VCaP (cell line): ENCODE measurements at regions not wholly inside any gene's neighbourhood (a gene's known extent, or its start where the extent isn't known, plus 50 kb on each side); places are given as distances from the start of the nearest gene placed in this dataset.
"Not testable (repeated sequence)": the region's sequence is repeated elsewhere in the genome, so short reads cannot be mapped to it uniquely, and the experiment has no call there.

Experiments used
- H3K27ac ChIP-seq: fragments of 450-650 bp; 2 replicates; pipeline ENCODE4 v1.5.1; 2017
- TF ChIP-seq, protein P1 (sequence below): fragments of 450-650 bp; conservative IDR thresholded peaks from 2 replicates; pipeline ENCODE4 v1.5.1; 2017; ENCODE audit warnings: mild to moderate bottlenecking, moderate library complexity

DNA sequence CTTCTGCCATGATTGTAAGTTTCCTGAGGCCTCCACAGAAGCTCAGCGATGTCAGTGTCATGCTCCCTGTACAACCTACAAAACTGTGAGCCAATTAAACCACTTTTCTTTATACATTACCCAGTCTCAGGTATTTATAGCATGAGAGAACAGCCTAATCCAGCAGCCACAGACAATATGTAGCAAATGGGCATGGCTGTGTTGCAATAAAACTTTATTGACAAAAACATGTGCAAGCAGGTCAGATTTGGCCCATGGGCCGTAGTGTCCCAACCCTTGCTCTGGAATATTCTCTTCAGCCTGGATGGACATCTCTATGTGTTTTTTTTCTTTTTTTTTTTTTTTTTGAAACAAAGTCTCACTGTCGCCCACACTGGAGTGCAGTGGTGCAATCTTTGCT, 60.9 kb upstream of the EEF2KMT start:
- no peak overlapping the region for H3K27ac ChIP-seq
- TF ChIP-seq, protein P1, sequence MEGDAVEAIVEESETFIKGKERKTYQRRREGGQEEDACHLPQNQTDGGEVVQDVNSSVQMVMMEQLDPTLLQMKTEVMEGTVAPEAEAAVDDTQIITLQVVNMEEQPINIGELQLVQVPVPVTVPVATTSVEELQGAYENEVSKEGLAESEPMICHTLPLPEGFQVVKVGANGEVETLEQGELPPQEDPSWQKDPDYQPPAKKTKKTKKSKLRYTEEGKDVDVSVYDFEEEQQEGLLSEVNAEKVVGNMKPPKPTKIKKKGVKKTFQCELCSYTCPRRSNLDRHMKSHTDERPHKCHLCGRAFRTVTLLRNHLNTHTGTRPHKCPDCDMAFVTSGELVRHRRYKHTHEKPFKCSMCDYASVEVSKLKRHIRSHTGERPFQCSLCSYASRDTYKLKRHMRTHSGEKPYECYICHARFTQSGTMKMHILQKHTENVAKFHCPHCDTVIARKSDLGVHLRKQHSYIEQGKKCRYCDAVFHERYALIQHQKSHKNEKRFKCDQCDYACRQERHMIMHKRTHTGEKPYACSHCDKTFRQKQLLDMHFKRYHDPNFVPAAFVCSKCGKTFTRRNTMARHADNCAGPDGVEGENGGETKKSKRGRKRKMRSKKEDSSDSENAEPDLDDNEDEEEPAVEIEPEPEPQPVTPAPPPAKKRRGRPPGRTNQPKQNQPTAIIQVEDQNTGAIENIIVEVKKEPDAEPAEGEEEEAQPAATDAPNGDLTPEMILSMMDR = no peak

DNA sequence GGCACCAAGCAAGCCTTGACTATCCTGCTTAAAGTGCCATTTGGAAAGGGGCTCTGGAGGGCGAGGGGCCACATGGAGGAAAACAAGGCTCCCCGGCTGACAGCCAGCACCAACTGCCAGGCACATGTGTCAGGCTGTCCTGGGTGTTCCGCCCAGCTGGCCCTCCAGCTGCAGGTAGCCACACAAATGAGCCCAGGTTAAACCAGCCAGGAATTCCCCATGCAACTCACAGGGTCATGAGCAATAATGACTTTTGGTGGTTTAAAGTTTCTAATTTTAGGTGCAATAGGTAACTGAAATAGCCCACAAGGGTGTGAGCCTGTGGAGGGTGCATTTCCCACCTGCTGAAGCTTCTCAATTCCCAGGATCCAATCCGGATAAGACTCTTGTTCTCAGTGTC, 58.9 kb upstream of the EEF2KMT start:
- not testable (repeated sequence) for H3K27ac ChIP-seq

DNA sequence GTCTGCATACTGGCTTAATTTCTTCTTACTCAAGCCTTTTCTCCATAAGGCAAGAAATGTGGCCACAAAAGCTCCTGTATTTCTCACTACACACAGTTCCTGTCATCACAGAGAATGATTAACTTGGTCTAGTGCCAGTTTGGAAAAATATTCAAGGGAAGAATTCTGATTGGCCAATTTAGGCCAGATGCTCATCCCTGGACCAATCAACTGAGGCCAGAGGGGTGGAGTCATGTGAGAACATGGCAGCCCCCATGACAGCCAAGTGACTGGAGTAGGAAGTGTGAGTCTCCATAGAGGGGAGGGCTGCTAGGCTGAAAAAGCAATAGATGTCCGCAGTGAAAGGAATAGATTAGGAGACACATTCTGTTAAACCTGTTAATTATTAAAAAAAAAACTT, 56.4 kb upstream of the EEF2KMT start:
- not testable (repeated sequence) for H3K27ac ChIP-seq

DNA sequence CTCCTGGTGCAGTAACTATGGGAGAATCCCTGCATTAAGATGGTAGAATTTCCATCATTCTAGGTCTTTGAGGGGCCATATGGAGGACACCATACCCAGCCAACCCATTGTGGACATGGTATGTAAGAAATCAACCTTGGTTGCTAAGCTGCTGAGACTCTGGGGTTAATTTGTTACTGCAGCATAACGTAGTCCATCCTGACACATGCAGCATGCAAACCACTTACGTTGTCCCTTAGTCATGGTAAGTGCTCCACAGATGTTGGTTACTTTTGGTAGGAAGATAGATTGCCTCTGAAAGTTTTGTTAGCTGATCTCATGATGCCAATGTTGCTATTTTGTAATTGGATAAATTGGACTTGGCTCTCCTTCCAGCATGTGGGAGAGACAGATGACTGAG, 53.8 kb upstream of the EEF2KMT start:
- not testable (repeated sequence) for H3K27ac ChIP-seq
